Kidney capillary endothelial cell (primary cell): ENCODE measurements at regions not wholly inside any gene's neighbourhood (a gene's known extent, or its start where the extent isn't known, plus 50 kb on each side); places are given as distances from the start of the nearest gene placed in this dataset.

Experiments
- DNase-seq: peaks from one replicate; pipeline ENCODE4 v3.0.0-alpha.2; 2018; ENCODE audit warnings: low spot score

- DNase-seq = no peak
Measured at GRCh38 chr1:30360281-30360680, 363.1 kb downstream of the MATN1 start.

GRCh38 chr1:30359539-30360220 lies 363.7 kb downstream of the MATN1 start:
- no peak for DNase-seq

GRCh38 chr1:30358500-30358899 lies 364.9 kb downstream of the MATN1 start:
- no peak for DNase-seq

- no peak for DNase-seq
Measured at GRCh38 chr1:30356839-30357238, 366.5 kb downstream of the MATN1 start.

GRCh38 chr1:30354410-30354809 lies 369.0 kb downstream of the MATN1 start:
- DNase-seq = no peak

- no peak for DNase-seq
Measured at GRCh38 chr1:30353637-30354036, 369.7 kb downstream of the MATN1 start.

- no peak for DNase-seq
Measured at GRCh38 chr1:30348147-30348546, 375.2 kb downstream of the MATN1 start.

GRCh38 chr1:30345491-30346130 lies 377.8 kb downstream of the MATN1 start:
- DNase-seq = no peak

GRCh38 chr1:30343562-30343961 lies 379.8 kb downstream of the MATN1 start:
- DNase-seq = no peak

- no peak for DNase-seq
Measured at GRCh38 chr1:30342535-30343141, 380.7 kb downstream of the MATN1 start.

GRCh38 chr1:30340934-30341333 lies 382.5 kb downstream of the MATN1 start:
- DNase-seq = no peak

GRCh38 chr1:30339866-30340265 lies 383.5 kb downstream of the MATN1 start:
- DNase-seq = no peak

- DNase-seq = no peak
Measured at GRCh38 chr1:30338765-30339164, 384.6 kb downstream of the MATN1 start.

- DNase-seq = no peak
Measured at GRCh38 chr1:30337324-30337620, 386.1 kb downstream of the MATN1 start.

GRCh38 chr1:30336550-30337323 lies 386.6 kb downstream of the MATN1 start:
- no peak for DNase-seq

GRCh38 chr1:30335997-30336390 lies 387.4 kb downstream of the MATN1 start:
- no peak for DNase-seq

GRCh38 chr1:30335389-30335996 lies 387.9 kb downstream of the MATN1 start:
- DNase-seq = no peak

- no peak for DNase-seq
Measured at GRCh38 chr1:30334767-30335166, 388.6 kb downstream of the MATN1 start.

- no peak for DNase-seq
Measured at GRCh38 chr1:30332116-30333094, 391.0 kb downstream of the MATN1 start.

GRCh38 chr1:30331415-30332065 lies 391.8 kb downstream of the MATN1 start:
- no peak for DNase-seq

- no peak for DNase-seq
Measured at GRCh38 chr1:30330644-30331043, 392.7 kb downstream of the MATN1 start.
